K562 (cell line): ENCODE measurements at regions not wholly inside any gene's neighbourhood (a gene's known extent, or its start where the extent isn't known, plus 50 kb on each side); places are given as distances from the start of the nearest gene placed in this dataset.

ENCODE experiments used
- ATAC-seq: fragments of 200-7000 bp; cut with Tn5 transposase; 3 replicates; pipeline ENCODE4 v1.9.1; 2020; ENCODE audit warnings: moderate library complexity
- BruUV-seq: library from RNA; stranded (reverse); fragments of 400-500 nt; replicated peaks from 2 replicates; lab custom pipeline; 2021; lab: Mats Ljungman, UMichigan
- CTCF ChIA-PET: fragments of 300-600 bp; formaldehyde crosslinking; extraction: SDS; loops from one replicate; lab custom pipeline; 2021; ENCODE audit warnings: low intra/inter-chr PET ratio; lab: Yijun Ruan, JAX
- POLR2A ChIA-PET: fragments of 300-600, 350-650 bp; sonication (Branson Sonifier 250); formaldehyde crosslinking; extraction: SDS; loops from one replicate; lab custom pipeline; 2021; ENCODE audit warnings: antibody characterized with exemption, inconsistent platforms; lab: Yijun Ruan, JAX
- DNase-seq, 4 experiments: peaks; one replicate each; pipeline versions ENCODE4 v3.0.0 to v3.0.0-alpha.2; 2011 to 2018; ENCODE audit warnings: low spot score in 3 of 4, mixed read lengths in 3 of 4; ENCODE audit errors: extremely low read depth in 1 of 4
- FAIRE-seq: peaks from 2 replicates; lab custom pipeline; 2011; peaks lifted over from hg19 to GRCh38; lab: Jason Lieb, UNC
- H2AFZ ChIP-seq: 2 replicates; pipeline ENCODE4 v1.6.0; 2011; ENCODE audit warnings: low read depth, low read length, control low read depth, inconsistent platforms
- H3K27ac ChIP-seq: fragments of 200-600 bp; 3 replicates; pipeline ENCODE4 v1.8.0; 2011; ENCODE audit warnings: low read depth, mild to moderate bottlenecking, control low read depth, inconsistent platforms, low read length, moderate library complexity, mixed read lengths; ENCODE audit errors: extremely low read depth
- H3K27me3 ChIP-seq, 2 experiments: fragments of 300-600 bp in 1 of 2; 2 replicates in 1 of 2; 3 replicates in 1 of 2; pipeline versions ENCODE4 v1.6.0 to v1.8.0; 2011; ENCODE audit warnings: inconsistent platforms in 2 of 2, low read length in 2 of 2, mild to moderate bottlenecking in 1 of 2, mixed read lengths in 1 of 2, moderate library complexity in 1 of 2; ENCODE audit not compliant: control insufficient read depth in 2 of 2, insufficient read depth in 2 of 2
- H3K36me3 ChIP-seq: fragments of 300-600 bp; 3 replicates; pipeline ENCODE4 v1.8.0; 2011; ENCODE audit warnings: mild to moderate bottlenecking, low read length, inconsistent platforms; ENCODE audit not compliant: control insufficient read depth, insufficient read depth
- H3K4me1 ChIP-seq, 2 experiments: fragments of 200-600 bp in 1 of 2; replicated peaks in 1 of 2; 2 replicates in 1 of 2; 3 replicates in 1 of 2; pipeline versions ENCODE4 v1.5.1 to v1.8.0; 2011; ENCODE audit warnings: inconsistent platforms in 2 of 2, low read length in 2 of 2, mild to moderate bottlenecking in 1 of 2, mixed read lengths in 1 of 2, moderate library complexity in 1 of 2; ENCODE audit not compliant: control insufficient read depth in 2 of 2, insufficient read depth in 2 of 2
- H3K4me2 ChIP-seq: 2 replicates; pipeline ENCODE4 v1.6.1; 2011; ENCODE audit warnings: low read length, control low read depth, inconsistent platforms, mixed read lengths; ENCODE audit not compliant: insufficient read depth
- H3K4me3 ChIP-seq: fragments of 200-600 bp; sonication (generic), shearing (Covaris generic); 2 replicates; pipeline ENCODE4 v1.5.1; 2016; ENCODE audit warnings: control low read depth, inconsistent platforms
- H3K79me2 ChIP-seq: fragments of 200-600 bp; 3 replicates; pipeline ENCODE4 v1.8.0; 2011; ENCODE audit warnings: low read length, inconsistent platforms; ENCODE audit not compliant: control insufficient read depth, insufficient read depth
- H3K9ac ChIP-seq, 2 experiments: 2 replicates each; pipeline versions ENCODE4 v1.6.0 to v1.6.1; 2011; ENCODE audit warnings: low read depth in 2 of 2, low read length in 2 of 2, control low read depth in 1 of 2, inconsistent platforms in 1 of 2, mild to moderate bottlenecking in 1 of 2, mixed read lengths in 1 of 2; ENCODE audit not compliant: insufficient read depth in 1 of 2
- H3K9me1 ChIP-seq: one replicate; pipeline ENCODE4 v1.6.0; 2011; ENCODE audit warnings: inconsistent platforms, mild to moderate bottlenecking, low read length, moderate library complexity; ENCODE audit not compliant: control insufficient read depth, insufficient read depth
- H3K9me3 ChIP-seq: replicated peaks from 2 replicates; pipeline ENCODE4 v1.5.1; 2011; ENCODE audit warnings: low read depth, low read length, inconsistent platforms; ENCODE audit not compliant: control insufficient read depth, insufficient read depth
- H4K20me1 ChIP-seq: replicated peaks from 2 replicates; pipeline ENCODE4 v1.6.1; 2011; ENCODE audit warnings: low read length, inconsistent platforms, mixed read lengths; ENCODE audit not compliant: control insufficient read depth, insufficient read depth
- CBFB ChIP-seq: sonication (generic); formaldehyde crosslinking; IDR thresholded peaks from 2 replicates; pipeline ENCODE4 v1.4.0; 2020; ENCODE audit warnings: mild to moderate bottlenecking, missing genetic modification reagents
- MAFG ChIP-seq: fragments of 450-650 bp; conservative IDR thresholded peaks from 2 replicates; pipeline ENCODE4 v1.6.1; 2016; ENCODE audit warnings: missing genetic modification characterization, missing compliant biosample characterization
- PHB ChIP-seq: fragments of 250-450 bp; sonication (Bioruptor Pico); IDR thresholded peaks from 2 replicates; pipeline ENCODE4 v1.5.0; 2021
- PHF21A ChIP-seq: fragments of 450-650 bp; IDR thresholded peaks from 2 replicates; pipeline ENCODE4 v1.6.1; 2017; ENCODE audit warnings: low read depth, borderline replicate concordance
- SMAD1 ChIP-seq: fragments of 150-350 bp; IDR thresholded peaks from 2 replicates; pipeline ENCODE4 v1.6.1; 2014; ENCODE audit warnings: low read length, low read depth; ENCODE audit not compliant: partially characterized antibody
- STAT5B ChIP-seq: fragments of 250-450 bp; sonication (Bioruptor Pico); IDR thresholded peaks from 2 replicates; pipeline ENCODE4 v1.8.0; 2021; ENCODE audit warnings: mild to moderate bottlenecking, inconsistent platforms
- TCFL5 ChIP-seq: fragments of 250-450 bp; sonication (Bioruptor Pico); conservative IDR thresholded peaks from 2 replicates; pipeline ENCODE4 v1.6.1; 2021; ENCODE audit warnings: mild to moderate bottlenecking, moderate library complexity, matching md5 sums
- ZC3H4 ChIP-seq: sonication (generic); formaldehyde crosslinking; IDR thresholded peaks from 2 replicates; pipeline ENCODE4 v1.9.0; 2021; ENCODE audit warnings: missing genetic modification reagents, borderline replicate concordance
- ZFP30 ChIP-seq: fragments of 250-450 bp; sonication (Bioruptor Pico); IDR thresholded peaks from 2 replicates; pipeline ENCODE4 v1.8.0; 2022; ENCODE audit warnings: moderate library complexity, mild to moderate bottlenecking, inconsistent platforms, borderline replicate concordance
- ZNF408 ChIP-seq: fragments of 250-450 bp; sonication (Bioruptor Pico); IDR thresholded peaks from 2 replicates; pipeline ENCODE4 v1.4.0; 2020; ENCODE audit warnings: low read depth, mild to moderate bottlenecking, moderate library complexity
- WGBS: fragments of 100-300 bp; shearing (Covaris generic); methylation state at CpG from one replicate; pipeline ENCODE4 v1.1.6; 2016; ENCODE audit warnings: low coverage, mixed read lengths; ENCODE audit not compliant: insufficient coverage; ENCODE audit errors: missing lambda C conversion rate; 5-methylcytosine and 5-hydroxymethylcytosine counted together
- in situ Hi-C: fragments of 300-500 bp; cut with MboI; formaldehyde crosslinking; loops from 4 replicates; pipeline ENCODE4 v1.15.0; 2018; ENCODE audit warnings: inconsistent platforms, mixed read lengths
- intact Hi-C: fragments of 100-400 bp; cut with micrococcal nuclease; formaldehyde crosslinking; loops from 2 replicates; pipeline ENCODE4 v1.14.2; 2022
- TF ChIP-seq, protein P1 (sequence below): fragments of 150-350 bp; IDR thresholded peaks from 2 replicates; pipeline ENCODE4 v1.6.1; 2014; ENCODE audit warnings: low read depth, mild to moderate bottlenecking, low read length, borderline replicate concordance
- TF ChIP-seq, protein P2 (sequence below): fragments of 150-350 bp; conservative IDR thresholded peaks from 2 replicates; pipeline ENCODE4 v1.6.1; 2014; ENCODE audit warnings: low read length

DNA sequence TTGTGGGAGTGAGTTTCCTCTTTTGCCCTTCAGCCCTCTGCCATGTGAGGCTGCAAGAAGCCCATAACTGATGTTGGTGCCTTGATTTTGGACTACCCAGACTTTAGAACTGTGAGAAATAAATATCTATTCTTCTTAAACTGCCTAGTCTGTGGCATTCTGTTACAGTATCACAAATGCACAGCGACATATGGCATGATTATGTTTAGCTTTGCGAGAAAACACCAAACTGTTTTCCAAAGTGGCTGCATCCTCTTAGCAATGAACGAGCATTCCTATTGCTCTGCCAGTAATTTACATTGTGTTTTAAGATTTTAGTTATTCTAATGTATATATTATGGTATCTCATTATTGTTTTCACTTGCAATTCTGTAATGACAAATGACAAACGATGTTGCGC is 246.7 kb downstream of the HLX start:
- ChIA-PET CTCF (no interaction called here), POLR2A (no interaction called here)
- in situ Hi-C loops = no loop called here
- DNase-seq (no peak), ATAC-seq (no peak), FAIRE-seq (no peak)
- H3K4me3 ChIP-seq = no peak overlapping the region
- WGBS = 15% methylated on average over 5 of the region's 5 CpGs
- no peak overlapping the region for H3K4me2 ChIP-seq
- no peak overlapping the region for H3K27ac ChIP-seq
- H2AFZ ChIP-seq = no peak overlapping the region
- BruUV-seq = no TSS peak
- no peaks in the 10 kb centered on the region for H4K20me1 ChIP-seq
- no peaks in the 10 kb centered on the region for H3K4me1 ChIP-seq
- no peaks in the 10 kb centered on the region for H3K9me1 ChIP-seq
- H3K9ac ChIP-seq = no peak overlapping the region
- H3K27me3 ChIP-seq = no peaks in the 10 kb centered on the region
- no peaks in the 10 kb centered on the region for H3K36me3 ChIP-seq
- intact Hi-C loops = no loop called here
- no peaks in the 10 kb centered on the region for H3K79me2 ChIP-seq
- no peaks in the 10 kb centered on the region for H3K9me3 ChIP-seq
- TF ChIP-seq STAT5B = no peak
- no peak for TF ChIP-seq ZFP30 (CRISPR knock-in tag)
- TF ChIP-seq CBFB = no peak
- TF ChIP-seq PHF21A = no peak

DNA sequence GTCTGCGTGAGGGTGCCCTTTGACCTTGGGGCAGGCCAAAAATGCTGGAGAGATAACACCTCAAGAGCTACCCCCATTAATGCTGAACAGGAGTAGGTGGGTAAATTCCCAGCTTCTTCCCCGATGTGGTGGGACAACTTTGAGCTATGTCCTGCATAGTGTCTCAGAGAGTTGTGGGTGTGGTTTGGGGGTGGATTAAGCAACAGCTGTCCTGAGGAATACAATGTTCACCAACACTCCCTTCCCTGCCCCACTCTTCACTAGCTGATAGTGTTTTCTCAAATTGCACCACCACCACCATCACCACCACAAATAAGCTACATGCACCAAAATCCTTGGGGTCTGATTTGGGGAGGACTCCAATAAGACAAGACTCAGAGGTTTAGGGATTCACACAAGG is 258.4 kb downstream of the HLX start:
- H4K20me1 ChIP-seq = no peaks in the 10 kb centered on the region
- ATAC-seq = no peak
- no peak for FAIRE-seq
- TF ChIP-seq, protein P1, sequence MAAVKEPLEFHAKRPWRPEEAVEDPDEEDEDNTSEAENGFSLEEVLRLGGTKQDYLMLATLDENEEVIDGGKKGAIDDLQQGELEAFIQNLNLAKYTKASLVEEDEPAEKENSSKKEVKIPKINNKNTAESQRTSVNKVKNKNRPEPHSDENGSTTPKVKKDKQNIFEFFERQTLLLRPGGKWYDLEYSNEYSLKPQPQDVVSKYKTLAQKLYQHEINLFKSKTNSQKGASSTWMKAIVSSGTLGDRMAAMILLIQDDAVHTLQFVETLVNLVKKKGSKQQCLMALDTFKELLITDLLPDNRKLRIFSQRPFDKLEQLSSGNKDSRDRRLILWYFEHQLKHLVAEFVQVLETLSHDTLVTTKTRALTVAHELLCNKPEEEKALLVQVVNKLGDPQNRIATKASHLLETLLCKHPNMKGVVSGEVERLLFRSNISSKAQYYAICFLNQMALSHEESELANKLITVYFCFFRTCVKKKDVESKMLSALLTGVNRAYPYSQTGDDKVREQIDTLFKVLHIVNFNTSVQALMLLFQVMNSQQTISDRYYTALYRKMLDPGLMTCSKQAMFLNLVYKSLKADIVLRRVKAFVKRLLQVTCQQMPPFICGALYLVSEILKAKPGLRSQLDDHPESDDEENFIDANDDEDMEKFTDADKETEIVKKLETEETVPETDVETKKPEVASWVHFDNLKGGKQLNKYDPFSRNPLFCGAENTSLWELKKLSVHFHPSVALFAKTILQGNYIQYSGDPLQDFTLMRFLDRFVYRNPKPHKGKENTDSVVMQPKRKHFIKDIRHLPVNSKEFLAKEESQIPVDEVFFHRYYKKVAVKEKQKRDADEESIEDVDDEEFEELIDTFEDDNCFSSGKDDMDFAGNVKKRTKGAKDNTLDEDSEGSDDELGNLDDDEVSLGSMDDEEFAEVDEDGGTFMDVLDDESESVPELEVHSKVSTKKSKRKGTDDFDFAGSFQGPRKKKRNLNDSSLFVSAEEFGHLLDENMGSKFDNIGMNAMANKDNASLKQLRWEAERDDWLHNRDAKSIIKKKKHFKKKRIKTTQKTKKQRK = no peak
- no peak for TF ChIP-seq SMAD1
- TF ChIP-seq PHB (CRISPR knock-in tag) = no peak
- TF ChIP-seq TCFL5 = no peak
- TF ChIP-seq ZC3H4 (CRISPR knock-in tag) = no peak
- no peak for TF ChIP-seq ZNF408 (CRISPR knock-in tag)
- TF ChIP-seq, protein P2, sequence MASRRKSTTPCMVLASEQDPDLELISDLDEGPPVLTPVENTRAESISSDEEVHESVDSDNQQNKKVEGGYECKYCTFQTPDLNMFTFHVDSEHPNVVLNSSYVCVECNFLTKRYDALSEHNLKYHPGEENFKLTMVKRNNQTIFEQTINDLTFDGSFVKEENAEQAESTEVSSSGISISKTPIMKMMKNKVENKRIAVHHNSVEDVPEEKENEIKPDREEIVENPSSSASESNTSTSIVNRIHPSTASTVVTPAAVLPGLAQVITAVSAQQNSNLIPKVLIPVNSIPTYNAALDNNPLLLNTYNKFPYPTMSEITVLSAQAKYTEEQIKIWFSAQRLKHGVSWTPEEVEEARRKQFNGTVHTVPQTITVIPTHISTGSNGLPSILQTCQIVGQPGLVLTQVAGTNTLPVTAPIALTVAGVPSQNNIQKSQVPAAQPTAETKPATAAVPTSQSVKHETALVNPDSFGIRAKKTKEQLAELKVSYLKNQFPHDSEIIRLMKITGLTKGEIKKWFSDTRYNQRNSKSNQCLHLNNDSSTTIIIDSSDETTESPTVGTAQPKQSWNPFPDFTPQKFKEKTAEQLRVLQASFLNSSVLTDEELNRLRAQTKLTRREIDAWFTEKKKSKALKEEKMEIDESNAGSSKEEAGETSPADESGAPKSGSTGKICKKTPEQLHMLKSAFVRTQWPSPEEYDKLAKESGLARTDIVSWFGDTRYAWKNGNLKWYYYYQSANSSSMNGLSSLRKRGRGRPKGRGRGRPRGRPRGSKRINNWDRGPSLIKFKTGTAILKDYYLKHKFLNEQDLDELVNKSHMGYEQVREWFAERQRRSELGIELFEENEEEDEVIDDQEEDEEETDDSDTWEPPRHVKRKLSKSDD = no peak
- no peak for TF ChIP-seq MAFG

More for the DNA sequence above, 258.4 kb downstream of the HLX start:
- Histone ChIP-seq H3K79me2 (no peaks in the 10 kb centered on the region), H3K4me1 (no peaks in the 10 kb centered on the region), H3K36me3 (no peaks in the 10 kb centered on the region), H3K4me2 (no peak overlapping the region), H3K4me3 (no peak overlapping the region), H2AFZ (no peak overlapping the region), H3K9me3 (no peaks in the 10 kb centered on the region), H3K27me3 (no peaks in the 10 kb centered on the region), H3K9ac (no peak overlapping the region), H3K27ac (no peak overlapping the region), H3K9me1 (no peaks in the 10 kb centered on the region)
- ChIA-PET POLR2A (no interaction called here), CTCF (no interaction called here)
- intact Hi-C loops (no loop called here), in situ Hi-C loops (no loop called here)
- DNase-seq = no peak
- 0% methylated on average over 2 of the region's 2 CpGs for WGBS
- no TSS peak for BruUV-seq
